ENCODE measurements at regions not wholly inside any gene's neighbourhood (a gene's known extent, or its start where the extent isn't known, plus 50 kb on each side); places are given as distances from the start of the nearest gene placed in this dataset.

DNA sequence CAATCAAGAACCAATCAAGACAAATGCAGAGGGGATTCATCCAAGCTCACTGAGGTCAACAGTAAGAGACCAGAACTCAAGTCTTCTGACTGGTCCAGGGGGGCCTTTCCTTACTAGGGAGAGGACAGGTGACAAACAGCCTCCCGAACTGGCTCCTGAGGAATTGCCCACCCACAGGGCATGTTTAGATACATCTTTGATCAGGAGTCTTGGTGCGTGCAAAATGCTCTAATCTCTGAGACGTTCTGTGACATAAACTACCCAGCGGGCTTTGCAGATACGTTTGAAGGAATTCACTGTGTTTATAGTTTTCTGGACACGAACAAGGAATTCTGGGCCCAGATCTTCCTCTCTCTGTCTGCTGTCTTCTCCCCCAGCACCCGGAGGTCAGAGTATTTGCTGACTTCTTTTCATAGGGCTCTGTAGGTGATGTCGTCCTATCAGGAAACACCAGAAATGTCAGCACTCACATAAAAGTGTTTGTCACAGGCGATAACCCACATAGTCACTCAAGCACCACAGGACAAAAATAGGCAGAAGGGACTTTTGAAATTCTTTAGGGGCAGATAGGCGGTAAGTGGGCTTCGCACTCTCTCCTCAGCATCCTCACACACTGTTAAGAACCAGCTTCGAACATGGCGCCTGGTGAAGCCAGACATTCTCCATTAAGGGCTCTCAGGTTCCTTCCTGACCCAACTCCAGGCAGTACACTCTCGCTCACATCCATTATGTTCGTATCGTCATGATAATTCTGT, 349.0 kb downstream of the CYRIA start:
- no peak for DNase-seq
- no peak overlapping the region for H3K4me3 ChIP-seq
- TF ChIP-seq POLR2A (IDR thresholded peaks at IDR 0.05) (no peak), CTCF (IDR thresholded peaks at IDR 0.05) (no peak)
- H3K27me3 ChIP-seq = no peaks in the 10 kb centered on the region
- no peaks in the 10 kb centered on the region for H3K9me3 ChIP-seq
- WGBS, 2 donors = 90 to 92% methylated on average over 16 of the region's 16 CpGs
- no peaks in the 10 kb centered on the region for H3K4me1 ChIP-seq
- no peaks in the 10 kb centered on the region for H3K36me3 ChIP-seq (ENCODE audit: low read depth, missing control alignments)
- H3K27ac ChIP-seq = no peak overlapping the region
- intact Hi-C loops (cut with DNase I; ENCODE audit: low total_unique reads) = no loop called here

DNA sequence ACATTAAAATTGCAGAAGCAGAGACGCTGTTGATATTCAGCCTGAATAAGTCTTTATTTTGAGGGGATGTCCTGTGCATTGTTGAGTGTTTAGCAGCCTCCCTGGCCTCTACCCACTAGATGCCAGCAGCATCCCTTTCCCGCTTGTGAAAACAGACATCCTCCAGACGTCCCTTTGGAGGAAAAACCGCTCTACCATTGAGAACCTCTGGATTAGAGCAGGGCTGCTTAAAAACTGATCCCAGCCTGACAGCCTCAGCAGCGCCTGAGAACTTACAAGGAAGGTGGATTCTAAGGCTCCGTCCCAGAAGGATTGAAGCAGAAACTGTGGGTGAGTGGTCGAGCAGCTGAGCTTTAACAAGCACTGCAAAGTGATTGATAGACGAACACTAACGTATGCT, 349.7 kb downstream of the CYRIA start:
- intact Hi-C loops (cut with DNase I; ENCODE audit: low total_unique reads) = no loop called here
- no peaks in the 10 kb centered on the region for H3K4me1 ChIP-seq
- no peaks in the 10 kb centered on the region for H3K9me3 ChIP-seq
- H3K4me3 ChIP-seq = no peak overlapping the region
- no peak overlapping the region for H3K27ac ChIP-seq
- TF ChIP-seq POLR2A (IDR thresholded peaks at IDR 0.05) (no peak), CTCF (IDR thresholded peaks at IDR 0.05) (no peak)
- no peaks in the 10 kb centered on the region for H3K36me3 ChIP-seq (ENCODE audit: low read depth, missing control alignments)
- H3K27me3 ChIP-seq = no peaks in the 10 kb centered on the region
- WGBS, 2 donors = 91 to 94% methylated on average over 9 of the region's 9 CpGs
- no peak for DNase-seq

GRCh38 chr2:16315458-16315835, 350.2 kb downstream of the CYRIA start:
- intact Hi-C loops (cut with DNase I; ENCODE audit: low total_unique reads) = no loop called here
- 70 to 87% methylated on average over 5 of the region's 5 CpGs for WGBS, 2 donors
- no peak for DNase-seq
- Histone ChIP-seq H3K27me3 (no peaks in the 10 kb centered on the region), H3K4me3 (no peak overlapping the region), H3K9me3 (no peaks in the 10 kb centered on the region), H3K27ac (no peak overlapping the region), H3K36me3 (ENCODE audit: low read depth, missing control alignments) (no peaks in the 10 kb centered on the region), H3K4me1 (no peaks in the 10 kb centered on the region)
- no peak for TF ChIP-seq POLR2A (IDR thresholded peaks at IDR 0.05)
- no peak for TF ChIP-seq CTCF (IDR thresholded peaks at IDR 0.05)

GRCh38 chr2:16314691-16315457, 350.8 kb downstream of the CYRIA start:
- no peak for TF ChIP-seq POLR2A (IDR thresholded peaks at IDR 0.05)
- no peak for TF ChIP-seq CTCF (IDR thresholded peaks at IDR 0.05)
- H3K4me3 ChIP-seq = no peak overlapping the region
- no peaks in the 10 kb centered on the region for H3K9me3 ChIP-seq
- H3K36me3 ChIP-seq (ENCODE audit: low read depth, missing control alignments) = no peaks in the 10 kb centered on the region
- no peak overlapping the region for H3K27ac ChIP-seq
- WGBS, 2 donors = 90 to 95% methylated on average over 8 of the region's 8 CpGs
- DNase-seq = no peak
- H3K27me3 ChIP-seq = no peaks in the 10 kb centered on the region
- H3K4me1 ChIP-seq = no peaks in the 10 kb centered on the region
- intact Hi-C loops (cut with DNase I; ENCODE audit: low total_unique reads) = no loop called here
